OCI-LY1 (cell line): ENCODE measurements at regions not wholly inside any gene's neighbourhood (a gene's known extent, or its start where the extent isn't known, plus 50 kb on each side); places are given as distances from the start of the nearest gene placed in this dataset.

ENCODE experiments used
- CTCF ChIP-seq: fragments of 200-600 bp; sonication (generic), shearing (Covaris generic); IDR thresholded peaks from 2 replicates; pipeline ENCODE4 v1.5.1; 2017; ENCODE audit warnings: mild to moderate bottlenecking, antibody characterized with exemption, low read length, moderate library complexity, mixed read lengths
- EZH2 ChIP-seq: fragments of 200-600 bp; sonication (generic), shearing (Covaris generic); IDR thresholded peaks from 2 replicates; pipeline ENCODE4 v1.8.0; 2017; ENCODE audit warnings: borderline replicate concordance, mixed run types, mild to moderate bottlenecking, antibody characterized with exemption, low read length, moderate library complexity, mixed read lengths

- TF ChIP-seq CTCF: no peak
- no peak for TF ChIP-seq EZH2
Observed at GRCh38 chr4:116688536-116688935, 396.8 kb downstream of the TRAM1L1 start.
